HG02588 (cell line): ENCODE measurements at regions not wholly inside any gene's neighbourhood (a gene's known extent, or its start where the extent isn't known, plus 50 kb on each side); places are given as distances from the start of the nearest gene placed in this dataset.
"Not testable (repeated sequence)": the region's sequence is repeated elsewhere in the genome, so short reads cannot be mapped to it uniquely, and the experiment has no call there.

Experiments
- ATAC-seq: cut with Tn5 transposase; IDR thresholded peaks from one replicate; pipeline ENCODE4 v1.9.1; 2021; ENCODE audit warnings: mild to moderate bottlenecking, moderate library complexity; ENCODE audit not compliant: unreplicated experiment

DNA sequence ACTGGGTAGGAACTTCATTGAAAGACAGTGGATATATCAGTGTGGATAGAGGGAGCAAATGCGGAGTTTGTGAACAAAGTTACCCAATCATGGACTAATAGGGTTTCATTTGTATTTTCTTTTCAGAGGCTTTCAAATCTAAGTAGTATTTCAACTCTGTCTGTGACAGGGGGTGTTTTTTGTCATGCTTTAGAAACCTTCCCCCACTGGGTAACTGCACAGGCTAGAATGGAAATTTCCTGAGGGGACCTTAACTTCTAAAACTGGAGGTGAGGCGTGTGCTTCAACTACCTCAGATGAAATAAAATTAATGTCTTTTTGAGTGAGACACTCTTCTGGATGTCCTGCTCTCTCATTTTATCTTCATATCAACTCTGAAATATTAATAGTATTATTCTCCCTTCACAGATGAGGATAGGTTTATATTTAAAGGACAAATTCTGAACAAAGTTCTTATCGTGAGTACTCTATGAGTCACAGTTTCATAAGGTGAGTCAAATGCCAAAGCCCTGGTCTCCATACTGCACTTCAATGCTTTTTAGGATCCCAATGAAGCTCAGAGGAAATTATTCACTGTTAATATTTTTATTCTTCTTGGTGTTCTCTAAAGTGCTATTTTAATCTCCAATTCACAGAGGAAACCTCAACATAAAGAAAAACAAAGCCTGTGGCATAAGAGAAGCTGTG, 770.6 kb downstream of the CCSER2 start:
- ATAC-seq: no peak

DNA sequence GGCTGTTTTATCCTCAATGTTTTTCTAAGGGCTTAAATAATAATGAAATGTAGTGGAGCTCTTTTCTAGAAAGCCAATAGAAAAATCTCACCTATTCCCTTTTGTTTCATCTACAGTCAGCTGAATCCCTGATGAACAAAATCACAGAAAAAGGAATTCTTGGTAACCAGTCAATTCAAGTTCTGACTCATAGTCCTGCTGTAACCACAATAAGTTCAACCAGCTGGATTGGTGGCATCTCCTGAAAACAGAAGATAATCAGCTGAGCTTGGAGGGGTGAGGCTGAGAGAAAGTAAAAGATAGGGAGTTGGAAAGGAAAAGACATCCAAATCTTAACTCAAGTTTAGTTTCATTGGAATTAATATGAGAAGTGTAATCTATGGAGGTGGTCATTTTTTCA, 772.1 kb downstream of the CCSER2 start:
- no peak for ATAC-seq

DNA sequence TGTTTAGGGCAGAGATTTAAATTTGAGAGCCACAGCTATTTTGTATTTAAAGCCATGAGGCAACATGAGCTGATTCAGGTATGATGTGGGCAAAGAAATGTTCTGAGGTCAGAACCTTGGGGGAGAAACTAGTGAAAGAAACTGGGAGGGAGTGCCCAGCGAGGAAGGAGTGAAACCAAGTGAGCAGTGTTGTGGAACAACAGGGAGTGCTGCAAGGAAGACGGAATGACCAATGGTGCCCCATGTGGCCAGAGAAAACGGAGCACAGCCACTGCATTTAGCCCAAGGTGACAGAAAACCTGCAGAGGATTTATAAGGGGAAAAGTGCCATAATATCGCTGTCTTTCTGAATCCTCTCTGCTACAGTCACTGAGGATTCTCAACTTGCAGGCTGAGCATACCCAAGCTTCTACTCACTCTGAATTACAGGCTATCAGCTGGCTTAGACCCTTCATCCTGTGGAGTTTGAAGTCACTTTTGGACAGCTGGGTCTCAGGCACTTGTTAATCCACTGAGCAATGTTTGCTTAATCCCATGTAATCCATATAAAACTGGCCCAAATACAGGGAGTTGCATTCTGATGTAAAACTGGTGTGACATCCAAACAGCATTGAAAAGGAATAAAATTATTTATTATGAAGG, 777.3 kb downstream of the CCSER2 start:
- no peak for ATAC-seq

DNA sequence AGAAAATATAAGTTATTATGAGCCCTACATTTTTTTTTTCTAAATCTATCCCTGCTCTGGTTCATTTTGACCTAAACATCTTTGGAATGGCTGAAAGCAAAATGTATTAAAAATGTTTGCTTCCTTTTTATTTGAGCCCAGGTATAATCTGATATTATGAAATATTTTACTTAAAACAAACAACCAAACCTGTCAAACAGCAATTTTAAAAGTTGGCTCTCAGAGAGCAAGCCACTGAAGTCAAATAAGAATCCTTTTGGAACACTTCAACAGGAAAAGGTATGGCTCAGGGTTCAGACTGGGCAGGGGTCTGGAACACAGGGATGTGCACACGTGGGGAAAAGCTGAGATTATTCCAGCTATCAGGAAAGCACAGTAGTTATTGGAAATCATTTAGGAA, 782.9 kb downstream of the CCSER2 start:
- no peak for ATAC-seq

DNA sequence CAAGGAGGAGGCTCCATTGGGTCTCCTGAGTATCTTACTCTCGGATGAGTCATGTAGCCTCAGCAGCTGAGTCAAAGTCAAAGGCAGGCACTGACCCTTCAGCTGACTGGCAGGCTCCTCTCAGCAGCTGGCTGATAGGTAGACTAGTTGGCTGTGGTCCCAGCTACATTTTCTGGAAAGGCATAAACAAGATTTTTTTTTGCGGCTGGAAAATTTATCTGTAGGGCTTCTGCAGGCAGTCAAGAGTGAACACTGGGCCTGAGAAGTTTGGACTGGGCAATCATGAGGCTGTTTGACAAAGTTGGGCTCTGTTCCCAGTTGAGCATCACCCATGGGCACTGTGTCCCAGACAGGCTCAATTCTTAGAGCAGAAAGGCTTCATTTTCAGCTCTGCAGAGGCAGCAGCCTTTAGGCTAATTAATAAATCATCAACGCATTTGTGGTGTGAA, 796.2 kb downstream of the CCSER2 start:
- no peak for ATAC-seq

DNA sequence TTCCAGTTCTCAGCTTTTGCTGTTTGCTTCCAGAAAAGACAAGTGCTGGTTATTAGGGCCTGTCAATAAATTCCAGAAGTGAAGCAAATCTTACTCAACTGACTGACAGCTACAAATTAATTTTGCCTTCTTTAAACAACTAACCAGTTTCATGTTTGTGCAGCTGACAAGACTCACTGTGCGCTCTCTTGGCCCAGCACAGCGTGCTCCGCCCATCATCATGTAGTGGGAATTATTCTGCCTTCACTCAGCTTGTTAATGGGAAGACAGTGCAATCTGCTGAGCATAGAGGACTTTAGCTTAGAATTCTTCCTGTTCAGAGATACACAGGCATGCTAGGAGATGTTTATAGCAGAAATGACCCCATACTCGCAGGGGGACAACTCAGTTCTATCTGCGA, 808.9 kb downstream of the CCSER2 start:
- ATAC-seq: no peak

DNA sequence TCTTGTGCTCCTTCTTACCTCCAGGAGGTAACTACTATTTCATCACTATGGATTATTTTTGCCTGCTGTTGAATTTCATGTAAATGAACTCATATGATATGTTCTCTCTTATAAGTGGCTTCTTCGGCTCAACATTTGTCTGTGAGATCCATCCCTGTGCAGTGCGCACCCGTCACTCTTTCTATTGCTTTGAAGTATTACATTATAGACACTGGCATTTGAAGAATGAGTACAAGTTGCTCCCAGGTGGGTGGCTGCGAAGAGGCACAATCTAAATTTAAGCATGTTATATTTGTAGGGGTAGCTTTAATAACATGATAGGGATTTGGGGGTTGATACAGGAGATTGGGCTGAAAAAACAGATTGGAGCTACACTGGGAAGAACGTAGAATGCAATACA, 809.7 kb downstream of the CCSER2 start:
- ATAC-seq: no peak

DNA sequence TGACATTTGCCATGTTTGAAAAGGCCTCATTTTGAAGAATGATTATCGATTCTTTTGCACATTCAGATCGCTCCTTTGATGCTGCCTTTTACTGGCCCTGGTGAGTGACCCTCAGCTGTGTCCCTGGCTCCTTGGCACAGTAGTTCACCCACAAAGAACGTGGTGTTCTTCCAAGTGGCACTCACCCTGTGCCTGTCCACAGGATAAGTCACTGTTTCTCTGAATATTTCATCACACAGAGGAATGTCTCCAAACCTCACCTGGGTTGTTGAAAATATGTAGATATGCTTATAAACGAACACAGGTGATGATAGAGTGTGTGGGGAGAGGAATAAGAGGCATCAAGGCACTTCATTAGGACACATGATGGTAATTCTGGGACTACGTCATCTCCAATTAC, 810.7 kb downstream of the CCSER2 start:
- ATAC-seq: no peak

DNA sequence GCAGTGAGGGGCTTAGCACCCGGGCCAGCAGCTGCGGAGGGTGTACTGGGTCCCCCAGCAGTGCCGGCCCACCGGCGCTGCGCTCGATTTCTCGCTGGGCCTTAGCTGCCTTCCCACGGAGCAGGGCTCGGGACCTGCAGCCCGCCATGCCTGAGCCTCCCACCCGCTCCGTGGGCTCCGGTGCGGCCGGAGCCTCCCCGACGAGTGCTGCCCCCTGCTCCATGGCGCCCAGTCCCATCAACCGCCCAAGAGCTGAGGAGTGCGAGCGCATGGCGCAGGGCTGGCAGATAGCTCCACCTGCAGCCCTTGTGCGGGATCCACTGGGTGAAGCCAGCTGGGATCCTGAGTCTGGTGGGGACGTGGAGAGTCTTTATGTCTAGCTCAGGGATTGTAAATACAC, 813.1 kb downstream of the CCSER2 start:
- not testable (repeated sequence) for ATAC-seq

DNA sequence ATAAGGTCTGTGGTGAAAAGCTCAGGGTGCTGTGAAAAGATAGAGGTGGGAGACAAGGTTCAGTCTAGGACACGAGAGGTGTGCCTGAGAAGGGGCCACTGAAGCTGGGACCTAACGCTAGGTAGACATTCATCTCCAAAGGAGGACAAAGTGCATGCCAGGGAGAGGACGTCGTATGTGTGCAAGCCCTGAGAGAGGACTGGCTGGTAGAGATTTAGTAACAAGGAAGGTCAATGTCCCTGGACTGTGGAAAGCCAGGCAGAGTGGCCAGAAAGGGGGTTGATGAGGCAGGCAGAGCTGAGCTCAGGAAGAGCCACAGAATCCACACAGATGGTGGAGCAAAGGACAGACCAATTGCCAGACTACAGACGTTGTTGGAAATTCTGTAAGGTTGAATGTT, 817.6 kb downstream of the CCSER2 start:
- ATAC-seq: no peak

DNA sequence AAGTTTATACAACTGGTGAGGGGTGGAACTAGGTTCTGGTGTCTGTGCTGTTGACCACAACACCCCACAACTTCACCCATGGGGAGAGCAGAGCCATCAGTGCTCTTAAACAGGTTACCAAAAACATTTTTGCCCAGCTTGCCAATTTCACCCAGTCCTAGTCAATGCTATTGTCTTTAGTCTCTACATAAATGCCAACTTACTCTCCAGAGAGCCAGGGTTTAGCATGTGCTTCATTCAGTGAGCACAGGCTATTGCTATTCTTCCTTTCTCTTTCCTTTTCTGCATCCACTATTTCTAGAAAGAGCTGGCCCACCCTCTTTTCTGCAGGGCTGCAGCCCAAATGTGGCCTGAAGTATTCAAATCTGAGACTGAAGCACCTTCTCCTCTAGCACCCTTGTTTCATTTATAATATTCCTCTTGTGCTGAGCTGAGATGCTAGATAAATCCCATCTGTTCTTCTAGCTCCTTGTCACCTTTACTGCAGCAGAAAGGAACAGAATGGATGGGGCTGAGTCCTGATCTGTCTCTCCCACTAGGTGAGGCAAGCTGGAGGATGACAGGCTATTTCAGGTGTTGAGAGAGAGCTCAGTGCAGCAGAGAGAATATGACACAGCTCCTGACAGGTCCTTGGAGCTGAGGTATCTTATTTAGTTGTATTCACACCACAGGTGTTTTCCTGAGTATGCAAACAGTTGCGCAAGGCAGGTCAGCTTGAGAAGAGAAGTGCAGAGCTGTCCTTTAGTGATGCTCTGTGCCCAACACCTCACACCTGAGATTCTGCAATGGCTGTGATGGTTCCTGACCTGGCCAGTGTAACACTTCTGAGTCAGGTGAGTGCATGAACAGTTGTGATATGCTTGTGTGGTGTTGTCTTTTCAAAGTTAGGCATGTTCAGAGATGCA, 819.2 kb downstream of the CCSER2 start:
- ATAC-seq: no peak

DNA sequence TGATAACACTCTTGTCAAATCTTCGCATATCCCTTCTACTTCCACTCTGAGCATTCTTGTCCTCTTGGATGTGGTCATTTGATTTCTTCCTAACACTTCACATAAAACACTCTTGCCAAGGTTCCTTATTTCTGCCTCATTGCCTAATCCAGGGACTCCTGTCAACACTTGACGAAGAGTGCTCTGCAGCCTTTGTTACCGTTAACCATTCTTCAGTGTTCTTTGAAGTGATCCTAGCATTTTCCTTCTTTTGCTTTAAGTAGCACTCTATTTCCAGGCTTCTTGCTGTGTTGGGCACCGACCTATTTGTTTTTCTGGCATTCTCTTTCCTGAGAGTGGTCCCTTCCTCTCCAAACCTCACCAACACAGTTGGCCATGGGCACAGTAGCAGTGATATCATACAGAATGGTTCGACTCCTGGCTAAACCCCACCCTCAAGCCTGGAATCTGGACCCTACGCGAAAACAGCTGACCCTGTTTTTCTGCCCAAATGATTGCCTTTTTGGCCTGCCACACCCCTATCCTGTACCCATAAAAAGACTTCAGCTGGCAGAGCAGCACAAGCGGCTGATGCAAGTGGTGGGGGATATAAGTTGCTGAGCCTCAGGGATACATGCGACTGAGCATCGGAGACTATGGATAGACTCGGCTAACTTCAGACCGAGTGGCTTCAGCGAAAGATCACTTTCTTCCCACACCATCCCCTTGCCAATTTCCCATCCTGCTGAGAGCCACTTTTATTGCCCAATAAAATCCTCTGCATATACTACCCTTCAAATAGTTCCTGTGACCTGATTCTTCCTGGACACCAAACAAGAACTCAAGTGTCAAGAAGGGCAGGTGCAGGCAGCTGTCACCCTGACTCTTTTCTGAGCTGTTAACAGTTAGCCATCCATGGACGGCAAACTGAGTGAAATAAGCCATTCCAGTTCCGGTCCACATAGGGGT, 820.6 kb downstream of the CCSER2 start:
- ATAC-seq: no peak

DNA sequence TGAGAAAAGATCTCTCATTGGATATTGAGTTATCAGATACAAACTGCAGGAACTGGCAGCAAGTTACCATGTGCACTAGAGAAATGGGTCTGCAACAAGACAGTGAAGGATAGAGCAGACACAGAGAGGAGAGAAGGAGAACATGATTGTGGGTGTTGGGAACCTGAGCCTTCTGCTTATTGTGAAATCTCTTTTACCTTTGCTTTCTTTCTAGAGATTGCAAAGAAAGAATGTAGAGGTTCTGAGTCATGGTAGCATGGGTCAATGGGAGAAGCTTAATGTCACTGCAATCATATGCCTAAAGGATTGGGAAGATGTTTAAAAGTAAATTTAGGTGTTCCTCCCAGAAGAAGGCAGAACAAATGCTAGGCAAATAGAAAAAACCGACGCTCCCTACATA, 821.4 kb downstream of the CCSER2 start:
- ATAC-seq: no peak

DNA sequence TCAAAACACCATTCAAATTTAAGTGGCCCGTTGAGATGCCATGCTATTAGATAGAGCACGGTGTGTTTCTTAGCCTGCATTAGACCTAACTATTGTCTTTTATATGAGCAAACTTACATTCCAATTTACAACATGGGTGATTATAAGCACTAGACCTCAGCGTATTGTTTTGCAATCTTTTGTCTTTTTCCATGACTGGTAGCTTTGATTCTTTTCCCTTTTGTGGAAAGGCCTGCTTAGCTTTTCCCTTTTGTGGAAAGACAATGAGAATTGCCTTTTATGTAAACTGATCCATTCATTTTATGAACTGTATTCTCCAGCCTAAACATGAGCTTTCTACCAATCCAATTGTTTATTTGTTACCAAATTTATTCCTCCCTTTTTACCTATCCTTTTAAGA, 823.1 kb downstream of the CCSER2 start:
- ATAC-seq: no peak

DNA sequence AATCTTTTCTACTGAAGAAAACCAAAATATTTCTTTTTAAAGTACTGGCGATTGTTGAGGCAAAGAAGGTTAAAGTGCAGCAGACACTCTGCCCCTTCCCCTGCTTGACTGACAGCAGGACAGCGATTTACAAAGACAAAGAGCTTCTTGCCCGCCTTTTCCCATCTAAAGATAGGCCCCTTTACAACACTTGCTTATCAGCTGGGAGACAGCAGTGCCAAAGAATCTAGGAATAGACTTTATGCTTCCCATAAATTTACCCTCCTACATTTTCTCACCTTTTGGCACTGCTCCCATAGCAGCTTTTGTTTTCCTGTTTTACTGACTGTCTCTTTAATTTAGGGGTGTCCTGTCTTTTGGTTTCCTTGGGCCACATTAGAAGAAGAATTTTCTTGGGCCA, 824.1 kb downstream of the CCSER2 start:
- no peak for ATAC-seq

DNA sequence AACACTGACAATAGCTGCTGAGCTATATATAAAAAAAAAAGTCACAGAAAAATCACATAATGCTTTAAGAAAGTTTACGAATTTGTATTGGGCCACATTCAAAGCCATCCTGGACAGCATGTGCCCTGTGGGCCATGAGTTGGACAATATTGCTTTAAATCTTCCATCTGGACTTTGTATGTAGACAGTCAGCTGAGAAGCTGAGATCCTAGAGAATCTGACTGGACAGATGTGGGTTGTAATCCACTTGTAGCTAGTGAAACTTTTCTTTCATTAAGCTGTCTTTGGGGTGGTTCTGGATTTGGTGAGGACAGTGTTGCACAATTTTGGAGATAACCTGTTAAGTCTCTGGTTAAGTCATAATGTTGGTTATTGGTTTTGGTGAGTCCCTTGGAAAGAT, 824.5 kb downstream of the CCSER2 start:
- no peak for ATAC-seq

DNA sequence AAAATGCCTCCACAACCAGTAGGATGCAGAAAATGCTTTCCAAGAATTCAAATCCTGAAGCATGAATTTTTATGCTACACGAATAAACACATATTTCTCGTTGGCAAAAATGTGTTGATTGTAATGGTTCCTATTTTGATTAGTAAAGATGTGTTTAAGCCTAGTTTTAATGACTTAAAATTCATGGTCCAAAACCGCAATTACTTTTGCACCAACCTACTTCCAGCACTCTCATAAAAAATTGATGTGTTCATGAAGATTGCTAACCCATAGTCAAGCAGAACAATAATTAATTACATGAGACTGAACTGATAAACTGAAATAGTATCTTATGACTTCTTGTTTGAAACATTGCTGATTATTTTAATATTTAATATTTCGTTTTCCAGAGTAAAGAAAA, 828.8 kb downstream of the CCSER2 start:
- no peak for ATAC-seq

DNA sequence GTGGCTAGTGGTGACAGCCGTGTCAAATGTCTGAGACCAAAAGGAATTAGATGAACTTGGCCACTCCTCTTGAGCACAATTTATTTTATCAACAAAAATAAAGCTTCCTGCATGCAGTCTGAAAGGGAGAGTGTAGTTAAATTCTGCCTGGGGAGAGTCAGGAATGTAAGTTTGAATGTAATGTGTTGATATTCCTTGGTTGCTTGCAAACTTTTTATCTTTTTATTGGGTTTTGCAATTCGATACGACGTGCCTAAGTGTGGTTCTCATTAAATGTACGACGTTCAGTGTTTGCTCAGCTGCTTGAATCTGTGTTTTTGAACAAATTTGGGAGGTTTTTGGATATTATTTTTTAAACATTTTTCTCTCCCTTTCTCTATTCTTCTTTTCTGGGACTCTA, 839.9 kb downstream of the CCSER2 start:
- no peak for ATAC-seq

DNA sequence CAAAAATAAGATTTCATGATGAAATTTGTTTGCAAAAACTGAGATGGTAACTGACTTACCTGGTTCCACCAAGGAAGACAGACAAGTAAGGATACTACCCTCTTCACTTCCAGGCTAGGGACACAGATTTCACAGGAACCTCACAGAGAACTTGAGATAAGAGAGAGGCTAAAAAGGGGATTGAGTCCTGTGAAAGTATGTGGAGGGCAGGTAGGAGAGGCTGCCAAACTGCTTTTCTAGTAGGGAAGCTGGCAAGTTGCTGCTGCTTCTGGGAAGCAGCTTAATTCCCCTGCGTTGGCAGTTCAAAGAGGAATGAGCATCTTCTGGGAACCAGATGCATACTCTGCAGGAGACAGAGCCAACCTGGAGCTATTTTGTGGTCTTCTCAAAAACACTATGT, 841.6 kb downstream of the CCSER2 start:
- ATAC-seq: no peak

DNA sequence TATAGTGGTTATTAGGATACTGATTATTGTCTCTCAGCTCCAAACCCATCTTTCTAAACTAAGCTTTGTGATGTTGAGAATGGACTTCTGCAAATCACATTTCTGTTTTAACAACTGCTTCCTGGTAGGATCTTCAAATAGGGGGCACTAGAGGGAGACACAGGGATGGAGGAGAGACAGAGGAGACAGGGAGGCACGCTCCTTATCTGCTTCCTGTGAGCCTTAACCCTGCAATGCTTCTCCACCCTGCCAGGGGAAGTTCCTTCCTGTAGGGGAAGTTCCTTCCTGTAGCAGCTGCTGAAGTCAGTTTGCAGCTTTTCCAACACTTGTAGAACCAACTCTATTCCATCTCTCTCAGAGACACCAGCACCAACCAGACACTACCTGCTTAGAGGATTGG, 847.2 kb downstream of the CCSER2 start:
- no peak for ATAC-seq

DNA sequence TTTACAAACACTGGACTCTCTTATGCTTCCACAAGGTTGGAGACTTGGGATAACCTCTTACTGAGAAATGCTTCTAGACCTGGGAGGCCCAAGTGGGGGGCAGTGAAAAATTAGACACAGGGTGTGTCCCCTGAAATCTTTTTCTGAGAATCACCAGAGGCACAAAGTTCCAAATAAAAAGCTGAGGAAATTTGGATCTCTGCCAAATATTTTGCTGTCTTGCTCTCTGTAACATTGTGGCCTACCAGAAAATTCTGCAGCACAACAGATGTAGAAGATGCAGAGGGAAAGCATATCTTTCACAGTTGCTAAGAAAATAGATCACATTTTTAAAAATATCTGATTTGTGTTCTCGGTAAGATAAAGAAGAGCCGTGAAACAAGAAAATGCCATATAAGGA, 849.4 kb downstream of the CCSER2 start:
- no peak for ATAC-seq
